Hematopoietic multipotent progenitor cell treated with erythropoietin and hydrocortisone succinate and interleukin-3 and kit ligand, for 15 days (in vitro differentiated cells): ENCODE measurements at regions not wholly inside any gene's neighbourhood (a gene's known extent, or its start where the extent isn't known, plus 50 kb on each side); places are given as distances from the start of the nearest gene placed in this dataset.

Experiments
- DNase-seq: peaks from one replicate; pipeline ENCODE4 v3.0.0-alpha.2; 2015; ENCODE audit warnings: low spot score

- no peak for DNase-seq
These were observed 157.6 kb upstream of the PLXNA4 start for GRCh38 chr7:132733860-132734259.

GRCh38 chr7:132732321-132732865, 156.1 kb upstream of the PLXNA4 start:
- DNase-seq, result no peak

- no peak for DNase-seq
These were observed 153.8 kb upstream of the PLXNA4 start for GRCh38 chr7:132730105-132730504.

- no peak for DNase-seq
These were observed 147.3 kb upstream of the PLXNA4 start for GRCh38 chr7:132723506-132724081.

GRCh38 chr7:132720835-132721234, 144.6 kb upstream of the PLXNA4 start:
- no peak for DNase-seq

GRCh38 chr7:132713893-132714292, 137.6 kb upstream of the PLXNA4 start:
- DNase-seq, result no peak

- peak; percentile 7 for DNase-seq
These were observed 133.8 kb upstream of the PLXNA4 start for GRCh38 chr7:132709971-132710567.

GRCh38 chr7:132708470-132708869, 132.2 kb upstream of the PLXNA4 start:
- no peak for DNase-seq

GRCh38 chr7:132705146-132705545, 128.9 kb upstream of the PLXNA4 start:
- DNase-seq, result no peak

GRCh38 chr7:132703742-132704141, 127.5 kb upstream of the PLXNA4 start:
- DNase-seq, result no peak

GRCh38 chr7:132697003-132697402, 120.7 kb upstream of the PLXNA4 start:
- DNase-seq, result no peak

GRCh38 chr7:132696332-132696731, 120.1 kb upstream of the PLXNA4 start:
- DNase-seq, result no peak

GRCh38 chr7:132691201-132691600, 114.9 kb upstream of the PLXNA4 start:
- DNase-seq, result no peak

- no peak for DNase-seq
These were observed 113.9 kb upstream of the PLXNA4 start for GRCh38 chr7:132690174-132690573.

- DNase-seq, result no peak
These were observed 111.7 kb upstream of the PLXNA4 start for GRCh38 chr7:132687981-132688383.

- no peak for DNase-seq
These were observed 110.7 kb upstream of the PLXNA4 start for GRCh38 chr7:132687016-132687415.

- no peak for DNase-seq
These were observed 109.0 kb upstream of the PLXNA4 start for GRCh38 chr7:132685277-132685676.

GRCh38 chr7:132683896-132684690, 107.8 kb upstream of the PLXNA4 start:
- DNase-seq, result no peak

- no peak for DNase-seq
These were observed 105.7 kb upstream of the PLXNA4 start for GRCh38 chr7:132681951-132682350.

- DNase-seq, result no peak
These were observed 104.3 kb upstream of the PLXNA4 start for GRCh38 chr7:132680590-132680989.

GRCh38 chr7:132678656-132679055, 102.4 kb upstream of the PLXNA4 start:
- no peak for DNase-seq

GRCh38 chr7:132677918-132678317, 101.6 kb upstream of the PLXNA4 start:
- no peak for DNase-seq
